PC-9 (cell line): ENCODE measurements at regions not wholly inside any gene's neighbourhood (a gene's known extent, or its start where the extent isn't known, plus 50 kb on each side); places are given as distances from the start of the nearest gene placed in this dataset.

Experiments used
- BruUV-seq: library from RNA; stranded (reverse); fragments of 400-500 nt; replicated peaks from 2 replicates; lab custom pipeline; 2021; lab: Mats Ljungman, UMichigan
- CTCF ChIA-PET: fragments of 300-600 bp; sonication (Branson Sonifier 250); formaldehyde crosslinking; loops from one replicate; lab custom pipeline; 2022; ENCODE audit warnings: antibody characterized with exemption; lab: Charles Lee
- POLR2A ChIA-PET: fragments of 300-600 bp; sonication (Branson Sonifier 250); formaldehyde crosslinking; loops from one replicate; lab custom pipeline; 2022; ENCODE audit warnings: antibody characterized with exemption; ENCODE audit not compliant: unreplicated experiment; lab: Charles Lee
- DNase-seq, 2 experiments: peaks; one replicate each; pipeline versions ENCODE4 v3.0.0 to v3.0.0-alpha.2; 2015 to 2022; ENCODE audit warnings: mixed read lengths in 1 of 2
- H2AFZ ChIP-seq: fragments of 200-600 bp; sonication (generic); 2 replicates; pipeline ENCODE4 v1.8.1; 2017; ENCODE audit warnings: antibody characterized with exemption
- H3F3A ChIP-seq: fragments of 200-600 bp; sonication (generic); 2 replicates; pipeline ENCODE4 v1.8.1; 2017; ENCODE audit warnings: antibody characterized with exemption, mild to moderate bottlenecking, low read depth; ENCODE audit not compliant: insufficient read depth
- H3K27ac ChIP-seq: fragments of 200-600 bp; sonication (generic); 2 replicates; pipeline ENCODE4 v1.6.1; 2016; ENCODE audit warnings: mixed run types
- H3K27me3 ChIP-seq: fragments of 200-600 bp; sonication (generic); 2 replicates; pipeline ENCODE4 v1.6.1; 2016; ENCODE audit warnings: low read depth, mixed run types; ENCODE audit not compliant: insufficient read depth
- H3K36me3 ChIP-seq: fragments of 200-600 bp; sonication (generic); 2 replicates; pipeline ENCODE4 v1.6.1; 2016; ENCODE audit warnings: low read depth, mixed run types
- H3K4me1 ChIP-seq: fragments of 200-600 bp; sonication (generic); replicated peaks from 2 replicates; pipeline ENCODE4 v1.6.1; 2016; ENCODE audit warnings: mixed run types; ENCODE audit not compliant: insufficient read depth
- H3K4me2 ChIP-seq: fragments of 200-600 bp; sonication (generic); 2 replicates; pipeline ENCODE4 v1.6.1; 2017; ENCODE audit warnings: mixed run types
- H3K4me3 ChIP-seq: fragments of 200-600 bp; sonication (generic); 2 replicates; pipeline ENCODE4 v1.6.1; 2016; ENCODE audit warnings: mixed run types
- H3K79me2 ChIP-seq: fragments of 200-600 bp; sonication (generic); 2 replicates; pipeline ENCODE4 v1.6.1; 2017; ENCODE audit warnings: low read depth, mixed run types
- H3K9me2 ChIP-seq: fragments of 200-600 bp; sonication (generic); 2 replicates; pipeline ENCODE4 v1.8.1; 2017; ENCODE audit warnings: mild to moderate bottlenecking; ENCODE audit not compliant: insufficient read depth
- H3K9me3 ChIP-seq: fragments of 200-600 bp; sonication (generic); 2 replicates; pipeline ENCODE4 v1.8.1; 2016; ENCODE audit warnings: low read depth; ENCODE audit not compliant: insufficient read depth
- H4K20me1 ChIP-seq: fragments of 200-600 bp; sonication (generic); 2 replicates; pipeline ENCODE4 v1.8.1; 2017; ENCODE audit not compliant: insufficient read depth
- EZH2 ChIP-seq: fragments of 200-600 bp; sonication (generic); IDR thresholded peaks from 2 replicates; pipeline ENCODE4 v1.8.0; 2017; ENCODE audit warnings: antibody characterized with exemption, low read depth
- intact Hi-C: fragments of 100-400 bp; cut with micrococcal nuclease; formaldehyde crosslinking; loops from one replicate; pipeline ENCODE4 v1.10.0; 2022; ENCODE audit not compliant: unreplicated experiment
- TF ChIP-seq, protein P1 (sequence below): fragments of 200-600 bp; sonication (generic); conservative IDR thresholded peaks from 2 replicates; pipeline ENCODE4 v1.6.1; 2017; ENCODE audit warnings: mixed run types, antibody characterized with exemption, mild to moderate bottlenecking, moderate library complexity

DNA sequence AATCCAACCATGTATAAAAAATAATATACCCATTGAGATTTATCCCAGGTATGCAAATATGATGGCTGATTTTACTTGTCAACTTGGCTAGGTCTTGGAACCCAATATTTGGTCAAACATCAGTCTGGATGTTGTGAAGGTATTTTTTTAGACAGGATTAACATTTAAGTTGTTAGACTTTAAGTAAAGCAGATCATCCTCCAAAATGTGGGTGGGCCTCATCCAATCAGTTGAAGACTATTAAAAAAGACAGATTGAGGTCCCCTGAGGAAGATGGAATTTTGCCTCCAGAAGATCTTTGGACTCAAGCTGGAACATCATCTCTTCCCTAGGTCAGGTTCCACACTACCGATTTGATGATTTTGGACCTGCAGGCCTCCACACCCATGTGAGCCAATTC, 271.2 kb downstream of the TMEM121 start:
- H2AFZ ChIP-seq, result no peak overlapping the region
- no peak for DNase-seq
- no peak overlapping the region for H3K4me2 ChIP-seq
- no peaks in the 10 kb centered on the region for H3F3A ChIP-seq
- H4K20me1 ChIP-seq, result no peaks in the 10 kb centered on the region
- H3K36me3 ChIP-seq, result no peaks in the 10 kb centered on the region
- no peaks in the 10 kb centered on the region for H3K79me2 ChIP-seq
- ChIA-PET CTCF (no interaction called here), POLR2A (no interaction called here)
- intact Hi-C loops, result no loop called here
- no peaks in the 10 kb centered on the region for H3K4me1 ChIP-seq
- TF ChIP-seq, protein P1, sequence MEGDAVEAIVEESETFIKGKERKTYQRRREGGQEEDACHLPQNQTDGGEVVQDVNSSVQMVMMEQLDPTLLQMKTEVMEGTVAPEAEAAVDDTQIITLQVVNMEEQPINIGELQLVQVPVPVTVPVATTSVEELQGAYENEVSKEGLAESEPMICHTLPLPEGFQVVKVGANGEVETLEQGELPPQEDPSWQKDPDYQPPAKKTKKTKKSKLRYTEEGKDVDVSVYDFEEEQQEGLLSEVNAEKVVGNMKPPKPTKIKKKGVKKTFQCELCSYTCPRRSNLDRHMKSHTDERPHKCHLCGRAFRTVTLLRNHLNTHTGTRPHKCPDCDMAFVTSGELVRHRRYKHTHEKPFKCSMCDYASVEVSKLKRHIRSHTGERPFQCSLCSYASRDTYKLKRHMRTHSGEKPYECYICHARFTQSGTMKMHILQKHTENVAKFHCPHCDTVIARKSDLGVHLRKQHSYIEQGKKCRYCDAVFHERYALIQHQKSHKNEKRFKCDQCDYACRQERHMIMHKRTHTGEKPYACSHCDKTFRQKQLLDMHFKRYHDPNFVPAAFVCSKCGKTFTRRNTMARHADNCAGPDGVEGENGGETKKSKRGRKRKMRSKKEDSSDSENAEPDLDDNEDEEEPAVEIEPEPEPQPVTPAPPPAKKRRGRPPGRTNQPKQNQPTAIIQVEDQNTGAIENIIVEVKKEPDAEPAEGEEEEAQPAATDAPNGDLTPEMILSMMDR, result no peak
- TF ChIP-seq EZH2, result no peak
- H3K9me2 ChIP-seq, result no peaks in the 10 kb centered on the region; the same call in 1 of the 2 replicates
- no peak overlapping the region for H3K27ac ChIP-seq
- H3K27me3 ChIP-seq, result no peaks in the 10 kb centered on the region
- no peaks in the 10 kb centered on the region for H3K9me3 ChIP-seq
- no TSS peak for BruUV-seq
- H3K4me3 ChIP-seq, result no peak overlapping the region

DNA sequence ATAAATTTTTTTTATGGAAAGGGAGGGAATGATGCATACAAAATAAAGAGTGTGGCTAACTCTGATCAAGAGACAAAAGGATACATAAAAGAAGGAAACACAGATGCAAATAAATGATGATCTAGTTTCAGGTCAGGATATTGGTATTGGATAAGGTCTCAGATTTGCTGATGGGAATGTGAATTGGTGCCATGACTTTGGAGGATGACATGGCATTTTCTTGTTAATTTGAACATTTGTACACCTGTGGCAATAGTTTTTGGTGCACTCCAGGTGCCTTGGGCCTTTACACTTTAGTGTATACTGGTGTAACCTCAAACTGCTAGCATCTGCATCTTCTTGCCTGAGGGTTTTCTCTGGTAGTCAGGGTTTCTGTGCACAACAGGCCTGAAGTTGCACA, 279.3 kb downstream of the TMEM121 start:
- intact Hi-C loops, result no loop called here
- POLR2A ChIA-PET, result no interaction called here
- Histone ChIP-seq H3K4me2 (no peak overlapping the region), H3K36me3 (no peaks in the 10 kb centered on the region), H3K4me3 (no peak overlapping the region), H3K9me3 (no peaks in the 10 kb centered on the region), H3K27me3 (peaks cover 22% of the 10 kb centered on the region), H3K79me2 (no peaks in the 10 kb centered on the region), H3K27ac (no peak overlapping the region), H3K9me2 (no peaks in the 10 kb centered on the region), H3K4me1 (no peaks in the 10 kb centered on the region), H2AFZ (no peak overlapping the region), H3F3A (no peaks in the 10 kb centered on the region), H4K20me1 (no peaks in the 10 kb centered on the region)
- BruUV-seq, result no TSS peak
- TF ChIP-seq EZH2, result no peak
- TF ChIP-seq, protein P1, result no peak
- CTCF ChIA-PET, result no interaction called here
- DNase-seq, result no peak

DNA sequence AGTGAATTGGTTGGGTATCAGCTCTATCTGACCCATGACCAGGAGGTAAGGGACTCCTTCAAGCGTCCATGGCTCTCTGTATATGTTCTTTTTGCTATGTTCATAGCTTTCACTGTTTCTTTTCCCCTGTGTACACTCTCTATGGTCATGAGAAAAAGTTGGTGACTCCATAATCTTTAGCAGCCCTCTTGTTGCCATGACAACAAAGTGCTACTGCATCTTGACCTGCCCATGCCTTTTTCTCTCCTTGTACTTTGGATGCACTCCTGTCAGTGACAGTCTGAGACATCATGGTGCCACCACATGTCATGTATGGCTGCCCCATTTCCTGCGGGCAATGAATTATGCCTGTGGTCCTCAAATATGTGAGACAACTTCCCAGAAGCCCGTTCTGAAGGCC, 280.2 kb downstream of the TMEM121 start:
- Histone ChIP-seq H3K27me3 (peaks cover 27% of the 10 kb centered on the region), H3K9me3 (no peaks in the 10 kb centered on the region), H3F3A (no peaks in the 10 kb centered on the region), H3K4me2 (no peak overlapping the region), H3K27ac (no peak overlapping the region), H4K20me1 (no peaks in the 10 kb centered on the region), H3K36me3 (no peaks in the 10 kb centered on the region), H3K4me3 (no peak overlapping the region), H3K79me2 (no peaks in the 10 kb centered on the region), H2AFZ (no peak overlapping the region), H3K9me2 (no peaks in the 10 kb centered on the region), H3K4me1 (no peaks in the 10 kb centered on the region)
- no peak for TF ChIP-seq EZH2
- POLR2A ChIA-PET, result no interaction called here
- intact Hi-C loops, result no loop called here
- BruUV-seq, result no TSS peak
- CTCF ChIA-PET, result no interaction called here
- DNase-seq, result no peak
